NT2/D1 (cell line): ENCODE measurements at regions not wholly inside any gene's neighbourhood (a gene's known extent, or its start where the extent isn't known, plus 50 kb on each side); places are given as distances from the start of the nearest gene placed in this dataset.

Experiments used
- SUZ12 ChIP-seq: IDR thresholded peaks from 2 replicates; pipeline ENCODE4 v1.6.1; 2011; ENCODE audit not compliant: insufficient read length, insufficient read depth; ENCODE audit errors: extremely low read depth
- YY1 ChIP-seq: IDR thresholded peaks from 2 replicates; pipeline ENCODE4 v1.6.1; 2011; ENCODE audit not compliant: insufficient read length, insufficient read depth

- no peak for TF ChIP-seq YY1
- TF ChIP-seq SUZ12: no peak
These were observed 405.5 kb upstream of the PSMD7 start for GRCh38 chr16:73891129-73891542.
